ENCODE measurements at regions not wholly inside any gene's neighbourhood (a gene's known extent, or its start where the extent isn't known, plus 50 kb on each side); places are given as distances from the start of the nearest gene placed in this dataset.
"Not testable (repeated sequence)": the region's sequence is repeated elsewhere in the genome, so short reads cannot be mapped to it uniquely, and the experiment has no call there.

GRCh38 chr3:59367150-59367549 lies 317.3 kb upstream of the CFAP20DC start:
- in situ Hi-C loops (cut with HindIII; ENCODE audit: low sequenced_read_pairs), result no loop called here
- peak; percentile 74 for DNase-seq (ENCODE audit: low read depth, low spot score)

GRCh38 chr3:59366218-59366617 lies 316.4 kb upstream of the CFAP20DC start:
- H3K4me3 ChIP-seq (ENCODE audit: low read depth, low read length), result no peak overlapping the region
- in situ Hi-C loops (cut with HindIII; ENCODE audit: low sequenced_read_pairs), result no loop called here
- TF ChIP-seq CTCF (IDR thresholded peaks at IDR 0.05; ENCODE audit: low read depth, low read length), result no peak
- no peak for DNase-seq (ENCODE audit: low read depth, low spot score)

More at GRCh38 chr3:59367150-59367549, 317.3 kb upstream of the CFAP20DC start:
- no peak for TF ChIP-seq CTCF (IDR thresholded peaks at IDR 0.05; ENCODE audit: low read depth, low read length)
- H3K4me3 ChIP-seq (ENCODE audit: low read depth, low read length), result no peak overlapping the region

- peak; percentile 31 for DNase-seq (ENCODE audit: low read depth, low spot score)
- no peak for TF ChIP-seq CTCF (IDR thresholded peaks at IDR 0.05; ENCODE audit: low read depth, low read length)
- in situ Hi-C loops (cut with HindIII; ENCODE audit: low sequenced_read_pairs), result no loop called here
Observed at GRCh38 chr3:59364496-59364895, 314.7 kb upstream of the CFAP20DC start.

GRCh38 chr3:59360312-59360711 lies 310.5 kb upstream of the CFAP20DC start:
- DNase-seq (ENCODE audit: low read depth, low spot score); H3K4me3 ChIP-seq (ENCODE audit: low read depth, low read length); in situ Hi-C loops (cut with HindIII; ENCODE audit: low sequenced_read_pairs): not testable (repeated sequence)

More at GRCh38 chr3:59364496-59364895, 314.7 kb upstream of the CFAP20DC start:
- H3K4me3 ChIP-seq (ENCODE audit: low read depth, low read length), result no peak overlapping the region

- H3K4me3 ChIP-seq (ENCODE audit: low read depth, low read length), result no peak overlapping the region
- in situ Hi-C loops (cut with HindIII; ENCODE audit: low sequenced_read_pairs), result no loop called here
- no peak for DNase-seq (ENCODE audit: low read depth, low spot score)
- TF ChIP-seq CTCF (IDR thresholded peaks at IDR 0.05; ENCODE audit: low read depth, low read length), result no peak
Observed at GRCh38 chr3:59341459-59341858, 291.6 kb upstream of the CFAP20DC start.

GRCh38 chr3:59339818-59340217 lies 290.0 kb upstream of the CFAP20DC start:
- in situ Hi-C loops (cut with HindIII; ENCODE audit: low sequenced_read_pairs), result no loop called here
- no peak for DNase-seq (ENCODE audit: low read depth, low spot score)
- no peak overlapping the region for H3K4me3 ChIP-seq (ENCODE audit: low read depth, low read length)
- TF ChIP-seq CTCF (IDR thresholded peaks at IDR 0.05; ENCODE audit: low read depth, low read length), result no peak

GRCh38 chr3:59338934-59339333 lies 289.1 kb upstream of the CFAP20DC start:
- DNase-seq (ENCODE audit: low read depth, low spot score), result no peak
- in situ Hi-C loops (cut with HindIII; ENCODE audit: low sequenced_read_pairs), result no loop called here
- no peak overlapping the region for H3K4me3 ChIP-seq (ENCODE audit: low read depth, low read length)
- no peak for TF ChIP-seq CTCF (IDR thresholded peaks at IDR 0.05; ENCODE audit: low read depth, low read length)
